Hippocampal formation (tissue), 2 donors: ENCODE measurements at regions not wholly inside any gene's neighbourhood (a gene's known extent, or its start where the extent isn't known, plus 50 kb on each side); places are given as distances from the start of the nearest gene placed in this dataset.

ENCODE experiments used
- DNase-seq, 2 donors: peaks; one replicate each; lab custom pipeline; 2025; lab: John Stamatoyannopoulos, UW

DNA sequence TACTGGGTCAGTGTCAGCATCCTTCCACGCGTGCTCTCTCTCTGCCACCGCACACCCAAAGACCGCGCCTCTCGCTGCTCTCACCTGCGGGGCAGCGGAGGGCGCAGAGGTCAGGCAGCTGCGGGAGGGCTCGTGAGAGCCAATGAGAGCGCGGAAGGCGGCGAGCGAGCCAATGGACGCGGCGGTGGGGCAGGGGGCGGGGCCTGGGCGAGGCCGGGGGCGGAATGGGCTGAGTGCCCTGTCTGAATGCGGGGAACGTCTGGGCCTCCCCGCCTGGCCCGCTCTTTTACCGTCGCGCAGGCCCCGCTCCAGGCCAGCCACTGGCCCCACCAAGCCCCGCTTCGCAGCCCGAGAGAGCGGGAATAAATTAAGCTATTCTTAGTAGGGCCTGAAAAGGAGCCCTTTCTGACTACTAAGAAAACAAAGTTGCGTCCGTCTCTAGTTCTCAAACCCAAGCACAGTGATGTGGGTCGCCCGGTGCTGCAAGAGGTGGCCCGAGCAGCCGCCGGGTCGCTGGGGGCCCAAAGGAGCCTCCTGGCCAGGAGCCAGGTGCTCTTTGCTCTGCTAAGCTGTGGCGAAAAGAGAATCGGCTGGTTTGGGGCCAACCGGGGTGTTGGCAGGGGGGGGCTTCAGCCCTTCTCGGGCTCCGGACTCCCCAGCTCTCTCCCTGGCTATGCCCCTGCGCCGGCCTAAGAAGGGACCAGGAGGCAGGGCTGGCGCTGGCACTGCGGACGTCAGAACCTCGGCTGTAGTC lies 81.1 kb upstream of the GLI2 start:
- no peak for DNase-seq

DNA sequence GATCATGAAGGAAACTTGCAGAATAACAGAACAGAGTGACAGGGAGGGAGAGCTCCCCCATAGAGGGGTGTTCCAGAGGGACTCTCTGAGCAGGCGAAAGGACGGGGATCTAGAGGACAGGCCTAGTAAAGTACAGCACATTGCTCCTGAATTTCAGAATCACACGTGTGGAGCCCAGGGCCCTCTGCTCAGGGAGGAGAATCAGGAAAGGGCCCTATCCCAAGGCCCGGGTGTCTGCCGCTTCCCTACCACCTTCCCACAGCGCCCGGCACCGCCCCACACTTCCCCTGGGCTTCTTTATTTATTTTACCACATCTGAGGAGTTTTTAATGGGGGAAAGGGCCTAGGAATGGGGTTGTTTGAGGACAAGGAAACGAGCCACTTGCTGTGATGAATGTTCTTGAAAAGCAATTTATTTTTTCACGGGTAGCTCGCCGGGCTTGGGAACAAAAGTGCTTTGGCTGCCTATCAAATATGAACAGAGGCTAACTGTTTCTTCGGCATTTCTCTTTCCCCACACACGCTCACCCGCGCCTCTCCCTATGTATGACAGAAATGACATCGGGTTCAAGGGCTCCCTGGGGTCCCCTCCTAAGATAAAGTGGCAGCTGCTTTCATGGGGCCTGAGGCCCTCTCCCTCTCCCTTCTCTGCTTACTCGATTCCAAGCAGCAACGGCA lies 79.3 kb upstream of the GLI2 start:
- DNase-seq, result peak; percentile 23 to 52

DNA sequence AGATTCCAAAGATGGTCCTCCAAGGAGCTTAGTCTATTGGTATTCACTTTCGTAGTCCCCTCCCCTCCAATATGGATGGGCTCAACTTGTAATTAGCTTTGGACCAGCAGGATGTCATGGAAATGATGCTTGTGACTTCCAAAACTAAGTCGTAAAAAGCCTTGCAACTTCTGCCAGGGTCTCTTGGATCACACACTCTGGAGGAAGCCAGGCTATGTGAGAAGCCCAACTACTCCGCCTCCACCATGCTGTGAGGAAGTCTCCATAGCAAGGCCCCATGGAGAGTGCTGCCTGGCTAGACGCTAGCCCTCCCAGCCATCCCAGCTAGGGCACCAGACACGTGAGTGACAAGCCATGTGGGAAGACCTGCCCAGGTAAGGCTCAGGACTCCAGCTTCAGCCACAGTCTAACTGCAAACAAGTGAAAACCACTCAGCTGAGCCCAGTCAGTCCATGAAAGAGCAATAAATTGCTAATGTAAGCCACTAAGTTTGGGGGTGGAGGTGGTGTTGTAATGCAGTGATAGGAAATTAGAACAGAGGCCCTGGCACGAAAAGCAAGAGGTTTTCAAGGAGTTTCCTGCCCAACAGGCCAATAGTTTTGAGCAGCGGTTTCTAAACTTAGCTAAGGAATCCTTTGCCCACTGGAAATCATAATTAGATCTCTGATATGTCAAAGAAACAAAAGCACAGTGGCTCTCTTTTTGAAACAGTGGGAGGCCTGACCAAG lies 77.5 kb upstream of the GLI2 start:
- no peak for DNase-seq

DNA sequence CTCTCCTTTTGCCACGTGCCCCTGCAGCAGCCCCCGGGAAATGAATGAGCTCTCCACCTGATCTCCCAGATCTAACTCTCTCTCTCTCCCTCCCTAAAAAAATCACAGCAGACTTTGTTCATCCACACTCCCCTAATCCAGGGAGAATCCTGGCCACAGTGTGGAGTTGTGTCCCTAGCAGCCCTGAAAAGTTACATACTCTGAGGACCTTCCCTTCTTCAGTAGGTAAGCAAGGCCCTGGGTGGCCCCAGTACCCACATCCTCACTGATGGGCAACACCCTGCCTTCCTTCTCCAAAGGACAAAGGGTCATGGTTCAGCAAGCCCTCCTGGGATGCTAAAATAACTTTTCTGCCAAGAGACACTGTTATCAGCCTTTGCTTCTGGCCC lies 76.9 kb upstream of the GLI2 start:
- no peak for DNase-seq

DNA sequence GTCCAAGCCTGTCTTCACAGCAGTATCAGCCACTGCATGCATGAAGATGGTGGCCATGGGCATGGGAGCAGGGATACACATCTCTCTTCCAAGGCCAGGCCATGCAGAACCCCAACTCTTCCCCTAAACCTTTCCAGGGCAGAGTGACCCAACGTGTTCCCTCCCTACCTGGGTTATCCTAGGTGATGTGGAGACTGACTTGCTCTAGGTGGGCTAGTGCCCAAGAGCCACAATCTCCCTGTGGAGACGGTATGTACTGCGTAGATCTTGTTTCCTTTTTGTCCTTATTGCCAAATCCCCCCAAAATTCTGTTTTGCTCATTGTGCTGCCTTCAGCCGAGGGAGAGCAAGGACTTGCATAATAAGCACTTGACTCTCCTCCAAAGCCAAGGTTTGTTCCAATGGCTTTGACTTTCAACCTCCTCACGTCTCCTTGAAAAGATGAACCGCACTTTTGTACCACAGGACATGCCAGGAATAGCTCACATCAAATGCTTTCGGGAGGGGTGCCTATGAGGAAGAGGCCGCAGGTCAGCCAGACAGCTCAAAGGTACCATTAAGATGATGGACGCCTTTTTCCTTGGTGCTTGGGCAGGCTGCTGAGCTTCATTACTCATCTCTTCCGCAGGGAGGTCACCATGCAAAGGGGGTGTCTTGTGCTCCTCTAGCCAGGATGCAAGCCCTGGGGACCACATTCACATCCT lies 76.2 kb upstream of the GLI2 start:
- DNase-seq, result no peak

DNA sequence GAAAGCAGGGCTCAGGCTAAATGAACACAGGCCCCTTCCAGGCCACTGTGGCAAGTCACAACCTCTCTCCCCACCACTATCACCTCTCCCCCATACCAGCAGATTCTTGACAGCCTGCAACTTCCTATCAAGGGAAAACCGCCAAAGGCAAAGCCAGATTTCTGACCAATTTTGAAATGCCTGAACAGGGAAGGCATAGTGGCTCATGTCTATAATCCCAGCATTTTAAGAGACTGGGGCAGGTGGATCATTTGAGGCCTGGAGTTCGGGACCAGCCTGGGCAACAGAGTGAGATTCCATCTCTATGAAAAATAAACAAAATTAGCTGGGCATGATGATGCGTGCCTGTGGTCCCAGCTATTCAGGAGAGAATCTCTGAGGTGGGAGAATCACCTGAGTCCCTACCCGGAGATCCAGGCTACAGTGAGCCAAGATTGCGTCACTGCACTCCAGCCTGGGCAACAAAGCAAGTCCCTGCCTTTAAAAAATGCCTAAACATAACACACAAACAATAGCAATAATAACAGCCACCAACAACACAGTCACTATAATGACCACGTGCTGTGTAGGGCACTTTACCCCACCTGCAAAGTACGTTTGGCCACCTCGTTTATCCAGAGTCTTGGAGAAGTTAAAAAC lies 75.5 kb upstream of the GLI2 start:
- no peak for DNase-seq

DNA sequence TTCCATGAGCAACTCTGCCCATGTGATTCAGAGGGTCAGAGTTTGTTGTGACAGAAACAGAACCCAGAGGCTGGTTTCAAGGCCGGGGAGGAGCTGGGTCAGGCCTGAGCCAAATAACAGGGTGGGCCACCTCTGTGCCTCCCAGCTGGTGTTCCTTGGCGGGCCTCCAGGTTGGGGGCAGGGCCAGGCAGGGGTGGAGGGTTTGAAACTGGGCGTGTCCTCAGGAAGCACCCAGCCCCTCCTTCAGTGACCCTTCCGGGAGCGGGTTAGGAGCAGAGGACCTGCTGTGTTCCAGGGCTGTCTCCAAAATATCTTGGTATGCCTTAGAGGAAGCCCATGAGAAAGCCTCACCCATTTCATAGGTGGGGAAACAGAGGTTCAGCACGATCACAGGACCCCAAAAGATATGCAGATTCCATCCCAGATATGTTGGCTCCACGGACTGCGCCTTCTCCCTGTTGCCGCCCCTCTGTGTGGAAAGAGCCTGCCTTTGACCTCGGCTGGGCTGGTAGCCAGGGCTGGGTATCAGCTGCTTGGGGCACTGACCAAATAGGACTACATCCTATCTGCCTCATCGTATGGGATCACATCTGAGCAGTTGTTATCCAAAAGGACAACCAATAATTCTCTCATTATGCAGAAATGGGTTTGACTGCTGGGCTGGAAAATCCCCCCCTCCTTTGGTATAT lies 74.8 kb upstream of the GLI2 start:
- peak in 1 of 2 donors; percentile 18 for DNase-seq

DNA sequence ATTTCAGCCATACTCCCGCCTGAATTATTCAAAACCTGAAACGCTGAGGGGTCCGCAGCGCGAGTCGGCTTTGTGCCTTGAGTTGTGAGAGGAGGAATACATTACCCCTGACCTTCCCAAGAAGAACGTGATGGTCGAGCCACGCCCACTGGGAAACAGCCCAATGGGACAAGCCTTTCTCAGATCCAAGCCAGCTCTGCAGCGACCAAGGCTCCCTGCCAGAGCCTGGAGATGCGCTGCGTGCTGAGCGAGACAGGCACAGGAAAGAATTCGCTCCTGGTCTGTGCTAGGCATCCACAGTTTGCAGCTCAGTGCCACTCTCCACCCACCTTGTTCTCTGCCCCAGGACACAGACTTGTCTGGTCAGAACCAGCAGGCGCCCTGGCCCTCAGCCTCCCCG lies 74.1 kb upstream of the GLI2 start:
- DNase-seq, result peak in 1 of 2 donors; percentile 62

DNA sequence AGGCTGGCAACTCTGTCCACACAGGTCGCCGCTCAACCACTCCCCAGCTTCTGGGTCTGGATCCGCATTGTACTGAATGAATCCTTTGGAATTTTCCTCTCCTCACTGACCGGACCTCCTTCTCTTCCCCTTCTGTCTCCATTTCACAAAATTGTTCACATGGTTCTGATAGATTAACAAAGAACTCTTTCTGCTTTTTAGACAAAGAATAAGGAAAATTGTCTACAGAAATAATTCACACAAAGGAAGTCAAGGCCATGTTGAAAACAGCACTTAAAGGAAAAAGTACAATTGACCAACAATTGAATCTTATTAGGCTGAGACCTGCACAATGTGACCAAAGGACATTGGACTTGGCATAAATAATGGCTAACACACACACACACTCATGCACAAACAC lies 73.6 kb upstream of the GLI2 start:
- no peak for DNase-seq

DNA sequence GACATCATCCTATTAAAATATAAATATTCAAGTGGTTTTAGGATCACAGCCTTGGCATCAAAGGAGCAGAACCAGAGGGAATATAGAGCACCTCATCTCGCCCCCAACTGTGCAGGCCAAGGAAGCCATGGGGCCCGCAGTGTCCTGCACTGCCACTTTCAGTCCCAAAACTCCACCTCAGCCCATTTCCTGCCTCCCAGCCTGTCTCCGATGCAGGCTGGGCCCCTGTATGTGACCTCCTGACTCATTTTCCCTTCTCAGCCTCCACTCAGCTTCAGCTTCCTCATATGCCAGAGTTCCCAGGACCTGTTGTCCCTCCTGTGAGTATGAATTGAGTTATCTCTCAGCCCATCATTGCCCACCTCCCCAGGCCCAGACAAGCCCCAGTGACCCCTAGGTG lies 72.9 kb upstream of the GLI2 start:
- DNase-seq, result no peak

DNA sequence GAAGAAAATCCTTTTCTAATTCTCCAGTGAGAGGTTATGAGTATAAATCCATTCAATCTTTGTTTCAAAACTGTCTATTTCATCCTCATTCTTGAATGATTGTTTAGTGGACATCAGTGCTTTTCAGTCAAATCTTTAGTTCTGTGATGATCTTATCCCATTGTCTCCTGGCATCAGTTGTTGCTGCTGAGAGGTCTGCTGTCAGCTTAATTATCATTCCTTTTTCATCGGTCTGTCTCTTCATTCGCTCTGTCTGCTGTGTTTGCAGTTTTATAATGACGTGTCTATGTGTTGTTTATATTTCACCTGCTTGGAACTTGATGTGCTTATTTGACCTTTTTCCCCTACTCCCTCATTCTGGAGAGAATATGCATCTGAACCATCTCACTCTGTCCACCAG lies 69.2 kb upstream of the GLI2 start:
- DNase-seq, result no peak

DNA sequence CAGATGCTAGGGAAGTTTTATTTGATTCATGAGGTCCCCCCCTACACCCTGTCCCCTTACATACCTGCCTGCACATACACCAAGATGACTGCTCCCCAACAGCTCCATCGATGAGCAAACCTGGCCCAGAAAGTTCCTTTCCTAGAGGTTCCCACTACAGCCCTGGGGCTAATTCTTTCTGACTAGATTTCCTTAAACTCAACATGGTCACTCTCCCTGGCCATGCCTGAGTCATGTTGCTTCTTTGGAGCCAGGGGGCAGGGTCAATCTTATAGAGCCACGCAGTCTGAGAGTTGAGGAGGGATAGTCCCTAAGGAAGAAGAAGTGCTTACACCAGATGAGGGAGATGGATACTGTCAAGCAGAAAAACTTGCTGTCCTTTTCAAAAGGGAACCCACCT lies 67.7 kb upstream of the GLI2 start:
- DNase-seq, result no peak

DNA sequence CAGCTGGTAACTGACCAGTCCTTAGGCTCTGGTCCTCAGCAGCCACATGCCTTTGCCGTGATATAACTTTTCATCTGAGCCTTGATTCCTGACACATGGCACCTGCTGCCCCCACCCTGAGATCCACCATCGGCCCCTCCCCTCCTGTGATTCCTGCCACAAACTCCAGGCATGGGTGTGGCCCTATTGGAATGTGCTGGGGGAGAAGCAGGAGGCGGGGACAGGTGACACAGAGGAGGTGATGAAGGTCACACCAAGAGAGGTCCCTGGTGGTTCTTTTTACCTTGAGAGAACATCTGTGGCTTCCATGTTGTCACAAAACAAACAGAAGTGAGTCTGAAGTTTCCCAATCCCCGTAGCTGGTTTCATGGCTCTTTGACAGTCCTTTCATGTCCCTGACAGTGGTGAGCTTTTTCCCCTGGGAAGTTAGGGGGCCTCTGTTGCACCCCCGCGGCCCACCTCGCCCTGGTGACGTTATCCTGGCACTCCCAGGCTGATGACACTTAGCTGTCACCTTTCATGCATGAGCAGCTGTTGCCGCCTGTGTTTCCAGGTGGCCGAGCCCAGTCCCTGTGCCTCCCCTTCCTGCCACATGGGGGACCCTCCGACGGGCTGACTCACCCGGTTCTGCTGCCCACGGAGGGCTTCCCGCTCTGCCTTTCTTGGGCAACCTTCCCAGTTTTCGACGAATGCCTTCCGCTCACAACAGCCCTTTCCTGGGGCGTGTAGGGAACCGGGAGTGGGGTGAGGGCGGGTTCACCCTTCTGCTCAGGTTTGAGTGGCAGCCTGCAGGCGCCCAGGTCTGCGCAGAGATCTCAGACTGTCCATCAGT lies 66.3 kb upstream of the GLI2 start:
- no peak for DNase-seq

DNA sequence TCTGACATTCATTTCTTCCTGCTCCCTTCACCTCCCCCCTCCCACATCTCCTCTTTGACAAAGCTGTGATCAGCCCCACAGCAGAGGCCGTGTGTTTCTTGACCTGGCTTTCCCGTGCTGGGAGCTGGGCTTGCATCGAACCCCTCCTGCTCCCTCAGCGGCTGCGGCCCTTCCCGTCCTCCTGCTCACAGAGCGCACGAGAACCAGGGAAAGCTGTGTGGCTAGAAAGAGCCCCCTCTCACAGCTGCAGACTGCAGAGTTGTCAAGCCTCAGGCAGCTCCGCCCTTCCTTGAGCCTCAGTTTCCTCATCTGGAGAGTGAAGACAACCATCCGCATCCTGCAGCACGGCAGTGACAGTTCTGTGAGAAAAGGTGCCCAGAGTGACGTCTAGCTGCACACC lies 65.7 kb upstream of the GLI2 start:
- DNase-seq, result no peak

DNA sequence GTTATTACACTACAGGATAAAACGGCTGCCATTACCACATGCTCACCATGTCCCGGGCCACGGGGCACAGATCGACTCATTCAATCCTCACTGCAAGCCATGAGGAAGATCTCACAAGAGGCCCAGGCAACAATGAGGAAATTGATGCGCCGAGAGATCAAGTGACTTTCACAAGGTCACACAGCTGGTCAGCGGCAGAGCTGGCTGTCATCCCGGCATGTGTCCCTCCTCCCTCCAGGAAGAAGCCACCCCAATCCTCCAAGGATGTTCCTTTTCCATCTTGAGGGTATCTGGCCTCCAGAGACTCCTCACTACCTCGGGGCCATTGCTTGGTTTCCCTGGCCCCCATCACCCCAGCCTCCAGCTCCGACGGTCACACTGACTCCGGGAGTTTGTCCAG lies 65.3 kb upstream of the GLI2 start:
- no peak for DNase-seq

DNA sequence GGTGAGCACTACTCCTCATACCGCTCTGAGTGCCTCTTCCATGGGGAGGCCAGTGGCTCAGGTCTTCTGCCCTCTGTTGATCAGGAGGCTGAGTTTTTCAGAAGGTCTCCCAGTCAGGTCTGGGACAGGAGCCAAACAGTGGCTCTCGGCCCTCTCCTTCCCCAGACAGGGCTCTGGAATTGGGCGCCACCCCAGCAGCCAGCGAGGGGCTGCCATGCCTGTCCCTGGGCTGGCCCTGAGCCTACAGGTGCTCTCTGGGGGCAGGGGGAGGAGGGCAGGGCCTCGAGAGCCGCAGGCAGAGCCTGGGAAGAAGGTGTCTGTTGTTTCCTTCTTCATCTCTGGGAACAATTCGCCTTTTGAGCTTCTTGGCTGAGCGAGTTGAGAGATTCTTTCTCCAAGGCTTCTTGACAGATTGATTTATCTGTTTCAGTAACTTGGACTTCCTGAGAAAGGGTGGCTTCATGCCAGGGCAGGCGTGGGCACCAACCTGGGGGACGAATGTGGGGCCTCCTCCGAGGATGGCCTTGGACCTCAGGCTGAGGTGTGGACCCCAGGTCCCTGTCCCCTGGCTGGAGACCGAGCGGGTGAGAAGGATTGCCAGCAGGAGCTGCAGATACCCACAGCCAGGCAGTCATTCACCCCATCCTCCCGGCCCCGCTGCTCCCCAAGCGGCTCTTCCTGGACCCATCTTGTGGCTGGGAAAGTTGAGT lies 64.7 kb upstream of the GLI2 start:
- DNase-seq, result no peak

DNA sequence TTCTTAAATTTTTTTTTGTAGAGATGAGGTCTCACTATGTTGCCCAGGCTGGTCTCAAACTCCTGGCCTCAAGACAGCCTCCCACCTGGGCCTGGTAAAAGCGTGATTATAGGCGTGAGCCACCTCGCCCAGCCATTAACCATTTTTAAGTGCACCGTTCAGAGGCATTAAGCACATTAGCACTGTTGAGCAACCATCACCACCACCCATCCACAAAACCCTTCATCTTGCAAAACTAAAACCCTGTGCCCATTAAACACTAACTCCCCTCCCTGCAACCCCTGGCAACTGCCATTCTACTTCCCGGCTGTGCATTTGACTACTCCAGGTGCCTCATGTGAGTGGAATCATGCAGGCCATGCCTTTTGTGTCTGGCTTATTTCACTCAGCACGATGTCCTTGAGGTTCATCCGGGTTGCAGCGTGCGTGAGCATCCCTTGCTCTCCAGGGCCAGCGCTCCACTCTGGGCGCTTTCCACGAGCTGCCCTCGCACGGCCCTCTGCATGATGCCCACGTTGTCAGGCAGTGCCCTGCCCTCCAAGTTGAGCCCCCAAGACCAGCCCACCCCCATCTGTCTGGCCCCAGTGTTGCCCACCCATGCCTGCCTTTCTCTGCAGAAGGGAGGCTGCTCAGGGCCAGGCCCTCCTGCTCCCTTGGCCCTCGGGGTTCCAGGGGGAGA lies 63.0 kb upstream of the GLI2 start:
- DNase-seq, result no peak

DNA sequence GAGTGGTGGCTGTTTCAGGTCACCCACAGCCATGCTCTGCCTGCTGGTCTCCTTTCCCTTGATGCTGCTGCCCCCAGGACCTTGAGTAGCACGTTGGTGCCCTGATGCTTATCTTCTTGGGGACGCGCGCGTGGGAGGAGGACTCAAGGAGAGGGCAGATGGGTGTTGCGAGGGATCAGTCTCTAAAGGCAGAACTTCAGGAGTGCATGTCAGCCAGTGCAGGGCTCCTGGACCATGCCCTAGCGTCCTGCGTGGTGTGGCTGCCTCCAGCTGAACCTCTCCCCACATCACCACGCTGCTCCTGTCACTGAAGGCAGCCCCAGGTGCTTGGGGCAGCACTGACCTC lies 62.5 kb upstream of the GLI2 start:
- DNase-seq, result no peak

DNA sequence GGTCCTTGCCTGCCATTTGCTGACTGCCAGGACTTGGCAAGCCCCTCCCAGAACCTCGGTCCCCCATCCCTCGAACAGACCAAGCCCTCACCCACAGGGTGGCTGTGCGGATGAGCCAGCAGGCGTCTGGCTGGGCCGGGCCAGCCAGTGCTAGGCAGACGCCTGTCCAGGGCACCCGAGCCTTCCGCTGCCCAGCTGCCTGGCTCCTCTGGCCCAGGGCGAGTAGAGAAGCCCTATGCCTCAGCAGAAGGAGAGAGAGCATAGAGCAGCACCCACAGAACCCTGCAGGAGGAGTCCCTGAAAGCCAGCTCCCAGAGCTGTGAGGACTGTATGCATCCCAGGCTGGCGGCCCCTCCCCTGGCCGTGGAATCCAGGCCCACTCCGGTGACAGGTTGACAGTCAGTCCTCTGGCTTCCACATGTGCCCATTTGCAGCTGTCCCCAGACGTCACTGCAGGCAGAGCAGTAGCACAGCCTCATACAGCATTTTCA lies 62.1 kb upstream of the GLI2 start:
- DNase-seq, result no peak
